DOHH2 (cell line): ENCODE measurements at regions not wholly inside any gene's neighbourhood (a gene's known extent, or its start where the extent isn't known, plus 50 kb on each side); places are given as distances from the start of the nearest gene placed in this dataset.

ENCODE experiments used
- EZH2phosphoT487 ChIP-seq: fragments of 200-600 bp; sonication (generic); IDR thresholded peaks from 2 replicates; pipeline ENCODE4 v1.6.1; 2017; ENCODE audit warnings: borderline replicate concordance, mild to moderate bottlenecking, antibody characterized with exemption, low read length, moderate library complexity, mixed read lengths
- TF ChIP-seq, protein P1 (sequence below): fragments of 200-600 bp; sonication (generic); IDR thresholded peaks from one replicate; pipeline ENCODE4 v1.5.1; 2014; ENCODE audit warnings: antibody characterized with exemption, mild to moderate bottlenecking, low read depth, low read length; ENCODE audit not compliant: poor library complexity, severe bottlenecking

DNA sequence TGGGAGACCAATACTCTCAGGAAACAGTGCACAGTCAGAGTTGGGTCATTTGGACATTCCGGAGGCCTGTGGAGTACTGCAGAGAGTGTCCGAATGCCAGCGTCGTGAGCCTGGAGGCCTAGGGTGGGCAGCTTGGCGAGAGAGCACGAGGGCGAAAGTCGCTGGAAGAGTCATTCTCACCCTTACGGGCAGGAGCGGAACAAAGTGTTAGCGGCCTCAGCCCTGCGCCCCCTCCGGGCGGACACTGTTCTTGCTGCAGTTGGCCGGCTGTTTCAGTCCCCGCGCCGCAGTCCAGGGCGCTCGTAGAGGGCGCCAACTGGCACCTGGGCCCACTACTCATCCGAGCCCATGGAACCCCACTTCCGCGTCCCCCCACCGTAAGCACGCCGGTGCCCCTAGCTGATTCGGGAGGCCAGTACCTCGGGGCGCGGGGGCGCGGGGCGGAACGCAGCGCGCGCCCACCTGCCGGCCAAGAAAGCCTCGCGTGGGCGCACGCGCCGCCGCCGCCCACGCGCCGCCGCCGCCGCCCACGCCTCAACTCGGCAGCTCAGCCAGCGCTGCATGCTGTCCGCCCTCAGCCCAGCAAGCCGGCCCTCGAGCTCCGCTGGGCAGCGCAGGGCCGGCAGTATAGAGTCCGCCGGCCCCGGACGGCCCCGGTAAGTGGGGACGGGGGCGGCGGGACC lies 99.7 kb upstream of the CCL21 start:
- TF ChIP-seq, protein P1, sequence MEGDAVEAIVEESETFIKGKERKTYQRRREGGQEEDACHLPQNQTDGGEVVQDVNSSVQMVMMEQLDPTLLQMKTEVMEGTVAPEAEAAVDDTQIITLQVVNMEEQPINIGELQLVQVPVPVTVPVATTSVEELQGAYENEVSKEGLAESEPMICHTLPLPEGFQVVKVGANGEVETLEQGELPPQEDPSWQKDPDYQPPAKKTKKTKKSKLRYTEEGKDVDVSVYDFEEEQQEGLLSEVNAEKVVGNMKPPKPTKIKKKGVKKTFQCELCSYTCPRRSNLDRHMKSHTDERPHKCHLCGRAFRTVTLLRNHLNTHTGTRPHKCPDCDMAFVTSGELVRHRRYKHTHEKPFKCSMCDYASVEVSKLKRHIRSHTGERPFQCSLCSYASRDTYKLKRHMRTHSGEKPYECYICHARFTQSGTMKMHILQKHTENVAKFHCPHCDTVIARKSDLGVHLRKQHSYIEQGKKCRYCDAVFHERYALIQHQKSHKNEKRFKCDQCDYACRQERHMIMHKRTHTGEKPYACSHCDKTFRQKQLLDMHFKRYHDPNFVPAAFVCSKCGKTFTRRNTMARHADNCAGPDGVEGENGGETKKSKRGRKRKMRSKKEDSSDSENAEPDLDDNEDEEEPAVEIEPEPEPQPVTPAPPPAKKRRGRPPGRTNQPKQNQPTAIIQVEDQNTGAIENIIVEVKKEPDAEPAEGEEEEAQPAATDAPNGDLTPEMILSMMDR: no peak
- no peak for TF ChIP-seq EZH2phosphoT487
